OCI-LY7 (cell line): ENCODE measurements at regions not wholly inside any gene's neighbourhood (a gene's known extent, or its start where the extent isn't known, plus 50 kb on each side); places are given as distances from the start of the nearest gene placed in this dataset.

ENCODE experiments used
- BruUV-seq: library from RNA; stranded (reverse); fragments of 400-500 nt; replicated peaks from 2 replicates; lab custom pipeline; 2021; lab: Mats Ljungman, UMichigan
- CTCF ChIA-PET: fragments of 300-600 bp; sonication (Branson Sonifier 250); formaldehyde crosslinking; loops from one replicate; lab custom pipeline; 2022; ENCODE audit warnings: antibody characterized with exemption; ENCODE audit not compliant: unreplicated experiment; lab: Charles Lee
- POLR2A ChIA-PET: fragments of 300-600 bp; sonication (Branson Sonifier 250); formaldehyde crosslinking; loops from one replicate; lab custom pipeline; 2022; ENCODE audit warnings: antibody characterized with exemption; lab: Charles Lee
- DNase-seq: peaks from one replicate; pipeline ENCODE4 v3.0.0-alpha.2; 2015; ENCODE audit warnings: low spot score
- H2AFZ ChIP-seq: fragments of 200-600 bp; sonication (generic), shearing (Covaris generic); 2 replicates; pipeline ENCODE4 v1.6.1; 2014; ENCODE audit warnings: mild to moderate bottlenecking, antibody characterized with exemption, low read length, moderate library complexity
- H3K27ac ChIP-seq: fragments of 200-600 bp; sonication (generic); 2 replicates; pipeline ENCODE4 v1.5.1; 2014; ENCODE audit warnings: mixed run types, low read depth, mild to moderate bottlenecking, moderate library complexity, low read length, inconsistent platforms; ENCODE audit not compliant: poor library complexity, severe bottlenecking
- H3K36me3 ChIP-seq: fragments of 200-600 bp; sonication (generic); 2 replicates; pipeline ENCODE4 v1.6.1; 2014; ENCODE audit warnings: mild to moderate bottlenecking, antibody characterized with exemption, low read length, moderate library complexity, mixed read lengths; ENCODE audit not compliant: insufficient read depth
- H3K4me1 ChIP-seq: fragments of 200-600 bp; sonication (generic); 2 replicates; pipeline ENCODE4 v1.5.1; 2014; ENCODE audit warnings: mild to moderate bottlenecking, low read length; ENCODE audit not compliant: insufficient read depth, poor library complexity, severe bottlenecking
- H3K4me2 ChIP-seq: fragments of 200-600 bp; sonication (generic); 2 replicates; pipeline ENCODE4 v1.6.1; 2014; ENCODE audit warnings: mild to moderate bottlenecking, low read length
- H3K4me3 ChIP-seq: fragments of 200-600 bp; sonication (generic); 2 replicates; pipeline ENCODE4 v1.5.1; 2014; ENCODE audit warnings: mild to moderate bottlenecking, low read depth, low read length; ENCODE audit not compliant: poor library complexity, severe bottlenecking
- H3K79me2 ChIP-seq: fragments of 200-600 bp; sonication (generic); 2 replicates; pipeline ENCODE4 v1.6.1; 2016; ENCODE audit warnings: low read depth, mild to moderate bottlenecking, low read length, moderate library complexity, mixed read lengths; ENCODE audit not compliant: insufficient read depth
- H3K9me2 ChIP-seq: fragments of 200-600 bp; sonication (generic); 2 replicates; pipeline ENCODE4 v1.6.1; 2016; ENCODE audit warnings: mild to moderate bottlenecking, low read length, mixed read lengths; ENCODE audit not compliant: insufficient read depth
- H3K9me3 ChIP-seq: fragments of 200-600 bp; sonication (generic); 2 replicates; pipeline ENCODE4 v1.6.1; 2014; ENCODE audit warnings: mild to moderate bottlenecking, mixed run types, low read length, mixed read lengths
- H4K20me1 ChIP-seq: fragments of 200-600 bp; sonication (generic); 2 replicates; pipeline ENCODE4 v1.6.1; 2014; ENCODE audit warnings: mild to moderate bottlenecking, antibody characterized with exemption, low read length, moderate library complexity, mixed read lengths; ENCODE audit not compliant: insufficient read depth
- CTCF ChIP-seq: fragments of 200-600 bp; sonication (generic); conservative IDR thresholded peaks from 2 replicates; pipeline ENCODE4 v1.5.1; 2014; ENCODE audit warnings: mild to moderate bottlenecking, antibody characterized with exemption, low read length, moderate library complexity, mixed read lengths
- EZH2phosphoT487 ChIP-seq: fragments of 200-600 bp; sonication (generic); IDR thresholded peaks from 2 replicates; pipeline ENCODE4 v1.6.1; 2018; ENCODE audit warnings: low read depth, borderline replicate concordance, mild to moderate bottlenecking, mixed run types, antibody characterized with exemption, low read length, moderate library complexity, mixed read lengths
- intact Hi-C: fragments of 100-400 bp; cut with micrococcal nuclease; formaldehyde crosslinking; loops from one replicate; pipeline ENCODE4 v1.10.0; 2022; ENCODE audit not compliant: unreplicated experiment

GRCh38 chr2:30003128-30003527 is 81.7 kb upstream of the ALK start:
- CTCF ChIA-PET = no interaction called here
- Histone ChIP-seq H3K9me2 (no peaks in the 10 kb centered on the region), H3K4me1 (no peaks in the 10 kb centered on the region), H3K4me3 (no peak overlapping the region), H3K36me3 (no peaks in the 10 kb centered on the region), H2AFZ (no peak overlapping the region), H3K4me2 (no peak overlapping the region), H3K79me2 (no peaks in the 10 kb centered on the region), H3K27ac (no peak overlapping the region), H3K9me3 (no peaks in the 10 kb centered on the region), H4K20me1 (no peaks in the 10 kb centered on the region)
- DNase-seq = no peak
- intact Hi-C loops = no loop called here
- POLR2A ChIA-PET = no interaction called here
- no peak for TF ChIP-seq EZH2phosphoT487
- TF ChIP-seq CTCF = no peak
- no TSS peak for BruUV-seq

GRCh38 chr2:30022444-30023071 is 101.2 kb upstream of the ALK start:
- H3K79me2 ChIP-seq = no peaks in the 10 kb centered on the region
- no peaks in the 10 kb centered on the region for H3K36me3 ChIP-seq
- no peaks in the 10 kb centered on the region for H3K9me3 ChIP-seq
- H3K4me3 ChIP-seq = no peak overlapping the region
- BruUV-seq = no TSS peak
- H3K4me1 ChIP-seq = peaks cover 12% of the 10 kb centered on the region
- ChIA-PET POLR2A (no interaction called here), CTCF (no interaction called here)
- intact Hi-C loops = no loop called here
- DNase-seq = peak; percentile 28
- H3K9me2 ChIP-seq = no peaks in the 10 kb centered on the region
- no peak overlapping the region for H3K27ac ChIP-seq
- H4K20me1 ChIP-seq = no peaks in the 10 kb centered on the region
- H3K4me2 ChIP-seq = peak overlapping the region; percentile 28
- no peak for TF ChIP-seq EZH2phosphoT487
- no peak for TF ChIP-seq CTCF
- H2AFZ ChIP-seq = peak overlapping the region; percentile 66; the same call in 1 of the 2 replicates

- no TSS peak for BruUV-seq
- DNase-seq = no peak
- Histone ChIP-seq H3K9me2 (no peaks in the 10 kb centered on the region), H3K36me3 (no peaks in the 10 kb centered on the region), H3K9me3 (no peaks in the 10 kb centered on the region), H3K79me2 (no peaks in the 10 kb centered on the region), H4K20me1 (no peaks in the 10 kb centered on the region), H3K4me2 (no peak overlapping the region), H3K4me3 (no peak overlapping the region), H2AFZ (no peak overlapping the region), H3K4me1 (peaks cover 12% of the 10 kb centered on the region), H3K27ac (no peak overlapping the region)
- CTCF ChIA-PET = no interaction called here
- TF ChIP-seq CTCF (no peak), EZH2phosphoT487 (no peak)
- intact Hi-C loops = no loop called here
- POLR2A ChIA-PET = interaction anchor here (0.5 to 1.0 kb wide), 2 partner anchors 587 to 1124 kb away, joined by 3 read pairs; no protein-coding TSS in a partner anchor
Observed at GRCh38 chr2:30024281-30024680, 102.9 kb upstream of the ALK start.
